ENCODE measurements at regions not wholly inside any gene's neighbourhood (a gene's known extent, or its start where the extent isn't known, plus 50 kb on each side); places are given as distances from the start of the nearest gene placed in this dataset.

GRCh38 chr2:128690869-128691268 is 372.2 kb upstream of the HS6ST1 start:
- DNase-seq (ENCODE audit: low read depth): no peak

- no peak for DNase-seq (ENCODE audit: low read depth)
Observed at GRCh38 chr2:128691526-128691925, 372.9 kb upstream of the HS6ST1 start.

GRCh38 chr2:128692895-128693742 is 374.5 kb upstream of the HS6ST1 start:
- no peak for DNase-seq (ENCODE audit: low read depth)

GRCh38 chr2:128693743-128694029 is 375.0 kb upstream of the HS6ST1 start:
- DNase-seq (ENCODE audit: low read depth): no peak

- no peak for DNase-seq (ENCODE audit: low read depth)
Observed at GRCh38 chr2:128695646-128696220, 377.1 kb upstream of the HS6ST1 start.

GRCh38 chr2:128696421-128696820 is 377.8 kb upstream of the HS6ST1 start:
- no peak for DNase-seq (ENCODE audit: low read depth)

GRCh38 chr2:128701418-128701817 is 382.8 kb upstream of the HS6ST1 start:
- DNase-seq (ENCODE audit: low read depth): no peak

GRCh38 chr2:128702616-128703015 is 383.9 kb upstream of the HS6ST1 start:
- no peak for DNase-seq (ENCODE audit: low read depth)

- no peak for DNase-seq (ENCODE audit: low read depth)
Observed at GRCh38 chr2:128708106-128708816, 389.6 kb upstream of the HS6ST1 start.

GRCh38 chr2:128710242-128710641 is 391.6 kb upstream of the HS6ST1 start:
- DNase-seq (ENCODE audit: low read depth): no peak

GRCh38 chr2:128710729-128711128 is 392.1 kb upstream of the HS6ST1 start:
- DNase-seq (ENCODE audit: low read depth): no peak

- no peak for DNase-seq (ENCODE audit: low read depth)
Observed at GRCh38 chr2:128714285-128714684, 395.6 kb upstream of the HS6ST1 start.

GRCh38 chr2:128714851-128715312 is 396.2 kb upstream of the HS6ST1 start:
- no peak for DNase-seq (ENCODE audit: low read depth)

GRCh38 chr2:128715360-128715759 is 396.7 kb upstream of the HS6ST1 start:
- DNase-seq (ENCODE audit: low read depth): no peak

- no peak for DNase-seq (ENCODE audit: low read depth)
Observed at GRCh38 chr2:128716299-128716721, 397.6 kb upstream of the HS6ST1 start.

GRCh38 chr2:128717758-128718710 is 399.4 kb upstream of the HS6ST1 start:
- no peak for DNase-seq (ENCODE audit: low read depth)

GRCh38 chr2:128720080-128721022 is 401.7 kb upstream of the HS6ST1 start:
- DNase-seq (ENCODE audit: low read depth): no peak

GRCh38 chr2:128721096-128721495 is 402.4 kb upstream of the HS6ST1 start:
- DNase-seq (ENCODE audit: low read depth): no peak

- no peak for DNase-seq (ENCODE audit: low read depth)
Observed at GRCh38 chr2:128722489-128722888, 403.8 kb upstream of the HS6ST1 start.

- no peak for DNase-seq (ENCODE audit: low read depth)
Observed at GRCh38 chr2:128724547-128724946, 405.9 kb upstream of the HS6ST1 start.

GRCh38 chr2:128724972-128725371 is 406.3 kb upstream of the HS6ST1 start:
- no peak for DNase-seq (ENCODE audit: low read depth)

Measured in forelimb muscle (tissue), 1 donor.